ENCODE measurements at regions not wholly inside any gene's neighbourhood (a gene's known extent, or its start where the extent isn't known, plus 50 kb on each side); places are given as distances from the start of the nearest gene placed in this dataset.
"Not testable (repeated sequence)": the region's sequence is repeated elsewhere in the genome, so short reads cannot be mapped to it uniquely, and the experiment has no call there.

GRCh38 chr12:88904705-88905104, 324.4 kb upstream of the KITLG start:
- no peak overlapping the region for H3K4me3 ChIP-seq
- no peaks in the 10 kb centered on the region for H3K27me3 ChIP-seq (ENCODE audit: low read depth)
- no peak for DNase-seq (ENCODE audit: low spot score in 2 of 2)
- no peaks in the 10 kb centered on the region for H3K36me3 ChIP-seq (replicated peaks)
- in situ Hi-C loops (cut with MboI; ENCODE audit: low sequenced_read_pairs), result no loop called here
- H3K4me1 ChIP-seq, result peaks cover 11% of the 10 kb centered on the region
- H3K9me3 ChIP-seq, result no peaks in the 10 kb centered on the region

DNA sequence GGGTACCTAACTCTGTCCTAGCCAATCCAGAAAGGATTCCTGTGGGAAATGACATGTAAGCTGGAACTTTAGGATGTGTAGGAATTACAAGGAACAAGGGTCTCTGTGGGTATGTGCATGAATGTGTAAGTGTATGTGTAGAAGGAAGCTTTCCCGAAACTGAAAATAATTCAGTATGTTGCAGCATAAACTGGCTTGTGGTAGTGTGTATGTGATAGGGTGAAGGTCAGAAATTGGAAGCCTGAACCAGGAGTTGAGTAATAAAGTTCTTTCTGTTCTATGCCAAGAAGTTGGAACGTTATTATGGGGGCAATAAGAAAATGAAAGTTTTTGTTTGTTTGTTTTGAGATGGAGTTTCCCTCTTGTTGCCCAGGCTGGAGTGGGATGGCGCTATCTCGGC, 323.1 kb upstream of the KITLG start:
- H3K4me3 ChIP-seq, result no peak overlapping the region
- no peaks in the 10 kb centered on the region for H3K36me3 ChIP-seq (replicated peaks)
- no peaks in the 10 kb centered on the region for H3K27me3 ChIP-seq (ENCODE audit: low read depth)
- no peaks in the 10 kb centered on the region for H3K9me3 ChIP-seq
- DNase-seq (ENCODE audit: low spot score in 2 of 2), result no peak
- peaks cover 4% of the 10 kb centered on the region; the same call in 1 of the 2 replicates for H3K4me1 ChIP-seq
- in situ Hi-C loops (cut with MboI; ENCODE audit: low sequenced_read_pairs), result no loop called here

GRCh38 chr12:88897723-88898122, 317.5 kb upstream of the KITLG start:
- no peak for DNase-seq (ENCODE audit: low spot score in 2 of 2)
- no peaks in the 10 kb centered on the region for H3K36me3 ChIP-seq (replicated peaks)
- no peaks in the 10 kb centered on the region for H3K4me1 ChIP-seq
- in situ Hi-C loops (cut with MboI; ENCODE audit: low sequenced_read_pairs), result no loop called here
- H3K27me3 ChIP-seq (ENCODE audit: low read depth), result no peaks in the 10 kb centered on the region
- H3K4me3 ChIP-seq, result no peak overlapping the region
- no peaks in the 10 kb centered on the region for H3K9me3 ChIP-seq

- in situ Hi-C loops (cut with MboI; ENCODE audit: low sequenced_read_pairs), result no loop called here
- Histone ChIP-seq H3K9me3 (no peaks in the 10 kb centered on the region), H3K4me3 (no peak overlapping the region), H3K27me3 (ENCODE audit: low read depth) (no peaks in the 10 kb centered on the region), H3K36me3 (replicated peaks) (no peaks in the 10 kb centered on the region), H3K4me1 (no peaks in the 10 kb centered on the region)
- no peak for DNase-seq (ENCODE audit: low spot score in 2 of 2)
These were observed 316.7 kb upstream of the KITLG start for GRCh38 chr12:88896958-88897357.

DNA sequence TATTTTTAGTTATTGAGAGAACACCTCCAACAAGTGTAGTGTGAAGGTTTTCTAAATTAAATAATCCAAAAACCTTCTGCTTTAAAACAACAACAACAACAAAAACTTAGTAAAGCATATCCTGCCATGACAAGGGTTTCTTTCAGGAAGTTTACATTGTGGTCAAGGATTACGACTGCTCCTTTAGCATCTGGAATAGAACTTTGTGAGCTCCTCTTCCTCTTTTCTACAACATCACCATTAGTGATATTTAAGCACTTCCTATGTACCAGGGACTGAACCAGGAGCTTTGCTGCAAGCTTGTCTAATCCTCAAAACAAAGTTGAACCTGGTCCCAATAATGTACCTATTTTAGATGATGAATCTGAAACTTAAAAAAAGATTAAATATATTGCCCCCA, 315.4 kb upstream of the KITLG start:
- Histone ChIP-seq H3K4me1 (no peaks in the 10 kb centered on the region), H3K36me3 (replicated peaks) (no peaks in the 10 kb centered on the region), H3K27me3 (ENCODE audit: low read depth) (no peaks in the 10 kb centered on the region), H3K4me3 (no peak overlapping the region), H3K9me3 (no peaks in the 10 kb centered on the region)
- DNase-seq (ENCODE audit: low spot score in 2 of 2), result no peak
- in situ Hi-C loops (cut with MboI; ENCODE audit: low sequenced_read_pairs), result no loop called here

GRCh38 chr12:88893801-88894200, 313.5 kb upstream of the KITLG start:
- DNase-seq (ENCODE audit: low spot score in 2 of 2), result no peak
- Histone ChIP-seq H3K4me3 (no peak overlapping the region), H3K27me3 (ENCODE audit: low read depth) (no peaks in the 10 kb centered on the region), H3K4me1 (no peaks in the 10 kb centered on the region), H3K9me3 (no peaks in the 10 kb centered on the region), H3K36me3 (replicated peaks) (no peaks in the 10 kb centered on the region)
- in situ Hi-C loops (cut with MboI; ENCODE audit: low sequenced_read_pairs), result no loop called here

GRCh38 chr12:88891434-88891833, 311.2 kb upstream of the KITLG start:
- H3K9me3 ChIP-seq; H3K4me3 ChIP-seq; H3K4me1 ChIP-seq; DNase-seq (ENCODE audit: low spot score in 2 of 2); H3K27me3 ChIP-seq (ENCODE audit: low read depth); H3K36me3 ChIP-seq (replicated peaks); in situ Hi-C loops (cut with MboI; ENCODE audit: low sequenced_read_pairs): not testable (repeated sequence)

- no peak for DNase-seq (ENCODE audit: low spot score in 2 of 2)
- H3K9me3 ChIP-seq, result no peaks in the 10 kb centered on the region
- H3K27me3 ChIP-seq (ENCODE audit: low read depth), result no peaks in the 10 kb centered on the region
- no peaks in the 10 kb centered on the region for H3K4me1 ChIP-seq
- no peaks in the 10 kb centered on the region for H3K36me3 ChIP-seq (replicated peaks)
- no peak overlapping the region for H3K4me3 ChIP-seq
- in situ Hi-C loops (cut with MboI; ENCODE audit: low sequenced_read_pairs), result no loop called here
These were observed 309.2 kb upstream of the KITLG start for GRCh38 chr12:88889326-88890110.

DNA sequence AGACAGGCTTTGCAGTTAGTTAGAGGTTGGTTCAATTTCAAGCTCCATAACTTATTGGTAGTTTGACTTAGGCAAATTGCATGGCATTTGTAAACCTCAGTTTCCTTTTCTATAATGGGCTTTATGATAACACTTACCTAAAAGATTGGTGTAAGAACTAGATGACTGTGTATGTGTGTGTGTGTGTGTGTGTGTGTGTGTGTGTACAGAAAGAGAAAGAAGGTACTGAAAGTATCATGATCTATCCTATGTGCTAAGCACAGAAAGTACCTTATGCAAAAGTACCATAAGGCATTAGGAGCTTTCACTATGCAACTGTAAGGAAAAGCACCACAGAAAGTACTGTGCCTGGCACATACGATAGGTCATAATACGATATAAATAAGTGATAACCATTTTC, 304.3 kb upstream of the KITLG start:
- H3K4me3 ChIP-seq, result no peak overlapping the region
- no peaks in the 10 kb centered on the region for H3K27me3 ChIP-seq (ENCODE audit: low read depth)
- in situ Hi-C loops (cut with MboI; ENCODE audit: low sequenced_read_pairs), result no loop called here
- H3K9me3 ChIP-seq, result no peaks in the 10 kb centered on the region
- no peak for DNase-seq (ENCODE audit: low spot score in 2 of 2)
- no peaks in the 10 kb centered on the region for H3K36me3 ChIP-seq (replicated peaks)
- no peaks in the 10 kb centered on the region for H3K4me1 ChIP-seq

DNA sequence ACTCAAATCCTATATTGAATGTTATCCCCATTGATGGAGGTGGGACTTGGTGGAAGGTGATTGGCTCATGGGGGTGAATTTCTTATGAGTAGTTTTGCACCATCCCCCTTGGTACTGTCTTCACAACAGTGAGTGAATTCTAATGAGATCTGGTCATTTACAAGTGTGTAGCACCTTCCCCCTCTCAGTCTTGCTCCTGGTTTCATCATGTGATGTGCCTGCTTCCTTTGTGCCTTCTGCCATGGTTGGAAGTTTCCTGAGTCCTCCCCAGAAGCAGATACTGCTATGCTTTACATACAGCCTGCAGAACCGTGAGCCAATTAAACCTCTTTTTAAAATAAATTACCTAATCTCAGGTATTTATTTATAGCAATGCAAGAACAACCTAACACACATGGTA, 302.4 kb upstream of the KITLG start:
- H3K9me3 ChIP-seq, result no peaks in the 10 kb centered on the region
- H3K36me3 ChIP-seq (replicated peaks), result no peaks in the 10 kb centered on the region
- in situ Hi-C loops (cut with MboI; ENCODE audit: low sequenced_read_pairs), result no loop called here
- no peak overlapping the region for H3K4me3 ChIP-seq
- H3K4me1 ChIP-seq, result no peaks in the 10 kb centered on the region
- no peak for DNase-seq (ENCODE audit: low spot score in 2 of 2)
- H3K27me3 ChIP-seq (ENCODE audit: low read depth), result no peaks in the 10 kb centered on the region

DNA sequence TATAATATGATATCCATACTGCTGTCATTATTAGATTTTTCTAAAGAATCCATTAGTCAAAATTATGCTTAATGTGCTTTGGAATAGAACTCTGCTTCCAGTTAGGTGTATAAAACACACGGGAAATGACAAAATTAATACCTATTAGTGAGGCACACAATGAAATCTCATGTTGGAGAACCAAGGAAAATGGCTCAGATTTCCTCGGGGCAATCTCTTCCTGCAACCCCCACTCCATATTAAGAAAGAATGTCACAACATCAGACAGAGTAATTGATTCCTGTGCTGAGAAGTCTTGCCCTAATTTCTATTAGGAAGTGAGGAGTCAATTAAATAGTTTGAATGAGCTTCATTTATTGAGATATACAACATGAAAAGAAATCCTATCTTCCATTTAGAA, 299.8 kb upstream of the KITLG start:
- H3K9me3 ChIP-seq, result no peaks in the 10 kb centered on the region
- no peaks in the 10 kb centered on the region for H3K27me3 ChIP-seq (ENCODE audit: low read depth)
- no peaks in the 10 kb centered on the region for H3K36me3 ChIP-seq (replicated peaks)
- H3K4me1 ChIP-seq, result no peaks in the 10 kb centered on the region
- no peak for DNase-seq (ENCODE audit: low spot score in 2 of 2)
- no peak overlapping the region for H3K4me3 ChIP-seq
- in situ Hi-C loops (cut with MboI; ENCODE audit: low sequenced_read_pairs), result no loop called here

- Histone ChIP-seq H3K27me3 (ENCODE audit: low read depth) (no peaks in the 10 kb centered on the region), H3K36me3 (replicated peaks) (no peaks in the 10 kb centered on the region), H3K4me3 (no peak overlapping the region), H3K4me1 (no peaks in the 10 kb centered on the region), H3K9me3 (no peaks in the 10 kb centered on the region)
- in situ Hi-C loops (cut with MboI; ENCODE audit: low sequenced_read_pairs), result no loop called here
- DNase-seq (ENCODE audit: low spot score in 2 of 2), result no peak
These were observed 298.0 kb upstream of the KITLG start for GRCh38 chr12:88878295-88878694.

DNA sequence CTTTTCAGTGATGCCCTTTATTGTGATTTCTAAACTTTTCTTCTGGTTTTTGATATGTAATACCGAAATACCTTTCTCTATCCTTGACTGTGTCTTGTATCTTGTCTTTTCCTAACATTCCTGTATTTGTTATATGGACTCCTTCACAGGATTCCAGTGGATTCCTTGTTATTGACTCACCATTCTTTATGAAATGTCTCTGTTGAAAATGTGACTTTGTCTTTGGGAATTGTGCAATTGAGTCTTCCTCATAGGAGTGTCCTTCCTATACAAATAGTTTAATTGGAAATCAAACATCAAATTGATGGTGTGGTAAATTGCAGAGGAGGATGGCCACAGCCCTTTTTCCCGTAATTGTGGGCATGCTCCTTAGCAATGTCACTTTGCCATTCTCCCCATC, 296.6 kb upstream of the KITLG start:
- H3K27me3 ChIP-seq (ENCODE audit: low read depth), result no peaks in the 10 kb centered on the region
- H3K9me3 ChIP-seq, result no peaks in the 10 kb centered on the region
- in situ Hi-C loops (cut with MboI; ENCODE audit: low sequenced_read_pairs), result no loop called here
- DNase-seq (ENCODE audit: low spot score in 2 of 2), result no peak
- no peak overlapping the region for H3K4me3 ChIP-seq
- no peaks in the 10 kb centered on the region for H3K4me1 ChIP-seq
- H3K36me3 ChIP-seq (replicated peaks), result no peaks in the 10 kb centered on the region

DNA sequence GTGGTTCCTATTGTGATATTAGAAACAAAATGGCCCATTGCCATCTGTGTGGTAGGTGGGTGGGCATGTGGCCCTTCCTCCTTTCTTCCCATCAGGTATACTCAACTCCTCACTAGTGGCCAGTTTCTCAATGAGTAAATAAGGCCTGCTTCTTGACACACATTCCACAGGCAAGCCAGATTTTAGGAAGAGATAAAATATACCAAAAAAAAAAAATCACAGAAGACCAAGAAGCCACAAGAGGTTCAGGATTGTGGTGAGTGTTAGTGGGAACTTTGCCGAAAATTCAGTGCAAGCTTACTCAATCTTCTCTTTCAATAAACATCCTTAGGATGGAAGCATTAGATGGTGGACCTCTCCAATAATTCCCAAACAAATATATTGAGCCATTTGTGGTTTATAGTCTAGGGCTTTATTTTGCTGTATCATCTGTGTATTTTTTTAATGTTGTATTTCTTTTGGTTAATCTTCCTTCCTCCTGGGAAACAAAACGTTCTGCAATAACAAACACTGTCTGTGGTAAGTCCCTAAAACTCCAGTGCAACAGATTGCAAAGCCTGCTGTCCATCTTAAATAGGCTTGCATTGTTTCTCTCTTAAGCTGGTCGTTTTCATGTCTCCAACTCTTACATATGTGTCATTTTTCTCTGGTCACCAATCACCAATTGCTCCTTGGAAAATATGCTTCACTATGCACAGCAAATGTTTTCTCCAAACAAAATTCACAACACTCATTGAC, 289.9 kb upstream of the KITLG start:
- H3K4me3 ChIP-seq, result no peak overlapping the region
- H3K36me3 ChIP-seq (replicated peaks), result no peaks in the 10 kb centered on the region
- DNase-seq (ENCODE audit: low spot score in 2 of 2), result no peak
- in situ Hi-C loops (cut with MboI; ENCODE audit: low sequenced_read_pairs), result no loop called here
- H3K9me3 ChIP-seq, result no peaks in the 10 kb centered on the region
- H3K27me3 ChIP-seq (ENCODE audit: low read depth), result no peaks in the 10 kb centered on the region
- H3K4me1 ChIP-seq, result no peaks in the 10 kb centered on the region

All from HAP-1 (cell line).